Colonic mucosa (tissue), 4 donors: ENCODE measurements at regions not wholly inside any gene's neighbourhood (a gene's known extent, or its start where the extent isn't known, plus 50 kb on each side); places are given as distances from the start of the nearest gene placed in this dataset.

ENCODE experiments used
- DNase-seq: peaks from one replicate; pipeline ENCODE4 v3.0.0-alpha.2; 2020
- H3K27ac ChIP-seq: fragments of 200-600 bp; one replicate; pipeline ENCODE4 v1.8.0; 2021
- H3K27me3 ChIP-seq: fragments of 200-600 bp; one replicate; pipeline ENCODE4 v1.8.0; 2021
- H3K36me3 ChIP-seq: fragments of 200-600 bp; one replicate; pipeline ENCODE4 v1.8.0; 2021
- H3K4me1 ChIP-seq: fragments of 200-600 bp; one replicate; pipeline ENCODE4 v1.8.0; 2021; ENCODE audit warnings: mild to moderate bottlenecking
- H3K4me3 ChIP-seq: fragments of 200-600 bp; one replicate; pipeline ENCODE4 v1.8.0; 2021
- H3K9ac ChIP-seq, 2 donors: one replicate each; pipeline ENCODE4 v1.7.0; 2013; ENCODE audit warnings: control low read depth in 2 of 2, low read depth in 2 of 2, low read length in 2 of 2
- H3K9me3 ChIP-seq: fragments of 200-600 bp; one replicate; pipeline ENCODE4 v1.8.0; 2021
- CTCF ChIP-seq: fragments of 200-600 bp; IDR thresholded peaks from one replicate; pipeline ENCODE4 v1.8.0; 2022; ENCODE audit warnings: antibody characterized with exemption, mild to moderate bottlenecking
- intact Hi-C: fragments of 100-400 bp; cut with DNase I; formaldehyde crosslinking; loops from one replicate; pipeline ENCODE4 v1.14.1; 2022
- donor health status: healthy.
- donor health status: DM: no; HTN: no; CAD: no.
- donor health status: DM: no; HTN: no; CAD: no.

- no peak overlapping the region for H3K9ac ChIP-seq
- intact Hi-C loops = no loop called here
- H3K9me3 ChIP-seq = no peaks in the 10 kb centered on the region
- H3K27ac ChIP-seq = no peak overlapping the region
- no peaks in the 10 kb centered on the region for H3K27me3 ChIP-seq
- DNase-seq = no peak
- H3K4me3 ChIP-seq = no peak overlapping the region
- H3K36me3 ChIP-seq = no peaks in the 10 kb centered on the region
- no peaks in the 10 kb centered on the region for H3K4me1 ChIP-seq
- no peak for TF ChIP-seq CTCF
Measured at GRCh38 chr12:127504874-127505273, 762.1 kb upstream of the TMEM132C start.

GRCh38 chr12:127507341-127507740 is 759.6 kb upstream of the TMEM132C start:
- Histone ChIP-seq H3K9me3 (no peaks in the 10 kb centered on the region), H3K9ac (no peak overlapping the region), H3K4me1 (no peaks in the 10 kb centered on the region), H3K36me3 (no peaks in the 10 kb centered on the region), H3K4me3 (no peak overlapping the region), H3K27ac (no peak overlapping the region), H3K27me3 (no peaks in the 10 kb centered on the region)
- no peak for DNase-seq
- TF ChIP-seq CTCF = no peak
- intact Hi-C loops = no loop called here

- DNase-seq = no peak
- no peaks in the 10 kb centered on the region for H3K36me3 ChIP-seq
- no peak overlapping the region for H3K9ac ChIP-seq
- no peaks in the 10 kb centered on the region for H3K4me1 ChIP-seq
- intact Hi-C loops = no loop called here
- no peak overlapping the region for H3K4me3 ChIP-seq
- no peak for TF ChIP-seq CTCF
- no peak overlapping the region for H3K27ac ChIP-seq
- H3K9me3 ChIP-seq = no peaks in the 10 kb centered on the region
- no peaks in the 10 kb centered on the region for H3K27me3 ChIP-seq
Measured at GRCh38 chr12:127509066-127509778, 757.7 kb upstream of the TMEM132C start.

GRCh38 chr12:127515941-127516340 is 751.0 kb upstream of the TMEM132C start:
- no peak for TF ChIP-seq CTCF
- Histone ChIP-seq H3K4me3 (no peak overlapping the region), H3K27ac (no peak overlapping the region), H3K27me3 (no peaks in the 10 kb centered on the region), H3K36me3 (no peaks in the 10 kb centered on the region), H3K4me1 (no peaks in the 10 kb centered on the region), H3K9ac (no peak overlapping the region), H3K9me3 (no peaks in the 10 kb centered on the region)
- intact Hi-C loops = no loop called here
- DNase-seq = no peak

- no peak for TF ChIP-seq CTCF
Measured at GRCh38 chr12:127516467-127516866, 750.5 kb upstream of the TMEM132C start.

More at GRCh38 chr12:127516467-127516866, 750.5 kb upstream of the TMEM132C start:
- Histone ChIP-seq H3K9me3 (no peaks in the 10 kb centered on the region), H3K27me3 (no peaks in the 10 kb centered on the region), H3K4me3 (no peak overlapping the region), H3K4me1 (no peaks in the 10 kb centered on the region), H3K27ac (no peak overlapping the region), H3K9ac (no peak overlapping the region), H3K36me3 (no peaks in the 10 kb centered on the region)
- DNase-seq = no peak
- intact Hi-C loops = no loop called here
